OCI-LY1 (cell line): ENCODE measurements at regions not wholly inside any gene's neighbourhood (a gene's known extent, or its start where the extent isn't known, plus 50 kb on each side); places are given as distances from the start of the nearest gene placed in this dataset.

Experiments
- H2AFZ ChIP-seq: fragments of 200-600 bp; sonication (generic), shearing (Covaris generic); 2 replicates; pipeline ENCODE4 v1.6.0; 2014; ENCODE audit warnings: antibody characterized with exemption, mild to moderate bottlenecking, low read length
- H3F3A ChIP-seq: fragments of 200-600 bp; sonication (generic), shearing (Covaris generic); 2 replicates; pipeline ENCODE4 v1.6.0; 2014; ENCODE audit warnings: mild to moderate bottlenecking, antibody characterized with exemption, low read length, moderate library complexity; ENCODE audit not compliant: insufficient read depth
- H3K27ac ChIP-seq: fragments of 200-600 bp; sonication (generic); 2 replicates; pipeline ENCODE4 v1.5.1; 2014; ENCODE audit warnings: low read length, mixed run types, mild to moderate bottlenecking, low read depth; ENCODE audit not compliant: poor library complexity, severe bottlenecking
- H3K27me3 ChIP-seq: fragments of 200-600 bp; sonication (generic); 2 replicates; pipeline ENCODE4 v1.6.0; 2014; ENCODE audit warnings: antibody characterized with exemption, mild to moderate bottlenecking, low read length, moderate library complexity; ENCODE audit not compliant: insufficient read depth
- H3K36me3 ChIP-seq: fragments of 200-600 bp; sonication (generic); 2 replicates; pipeline ENCODE4 v1.6.1; 2014; ENCODE audit warnings: mild to moderate bottlenecking, antibody characterized with exemption, low read length, moderate library complexity, mixed read lengths; ENCODE audit not compliant: insufficient read depth
- H3K4me1 ChIP-seq: fragments of 200-600 bp; sonication (generic); 2 replicates; pipeline ENCODE4 v1.5.1; 2014; ENCODE audit warnings: mild to moderate bottlenecking, low read length, moderate library complexity; ENCODE audit not compliant: insufficient read depth, severe bottlenecking
- H3K4me2 ChIP-seq: fragments of 200-600 bp; sonication (generic), shearing (Covaris generic); 2 replicates; pipeline ENCODE4 v1.6.1; 2014; ENCODE audit warnings: low read length
- H3K4me3 ChIP-seq: fragments of 200-600 bp; sonication (generic); 2 replicates; pipeline ENCODE4 v1.5.1; 2014; ENCODE audit warnings: low read length, low read depth, mild to moderate bottlenecking, mixed read lengths; ENCODE audit not compliant: poor library complexity, severe bottlenecking
- H3K79me2 ChIP-seq: fragments of 200-600 bp; shearing (Covaris generic); 2 replicates; pipeline ENCODE4 v1.6.1; 2016; ENCODE audit warnings: mixed run types, low read length, mixed read lengths; ENCODE audit not compliant: insufficient read depth
- H3K9ac ChIP-seq: fragments of 200-600 bp; sonication (generic), shearing (Covaris generic); 2 replicates; pipeline ENCODE4 v1.6.1; 2014; ENCODE audit warnings: mild to moderate bottlenecking, low read length, mixed read lengths
- H3K9me2 ChIP-seq: fragments of 200-600 bp; sonication (generic), shearing (Covaris generic); 2 replicates; pipeline ENCODE4 v1.6.1; 2014; ENCODE audit warnings: low read depth, mild to moderate bottlenecking, low read length, mixed read lengths
- H3K9me3 ChIP-seq: fragments of 200-600 bp; shearing (Covaris generic); 2 replicates; pipeline ENCODE4 v1.6.1; 2014; ENCODE audit warnings: low read length, mixed read lengths
- H4K20me1 ChIP-seq: fragments of 200-600 bp; sonication (generic), shearing (Covaris generic); 2 replicates; pipeline ENCODE4 v1.6.0; 2016; ENCODE audit warnings: mild to moderate bottlenecking, low read length; ENCODE audit not compliant: insufficient read depth
- CTCF ChIP-seq: fragments of 200-600 bp; sonication (generic), shearing (Covaris generic); IDR thresholded peaks from 2 replicates; pipeline ENCODE4 v1.5.1; 2017; ENCODE audit warnings: mild to moderate bottlenecking, antibody characterized with exemption, low read length, moderate library complexity, mixed read lengths
- EZH2 ChIP-seq: fragments of 200-600 bp; sonication (generic), shearing (Covaris generic); IDR thresholded peaks from 2 replicates; pipeline ENCODE4 v1.8.0; 2017; ENCODE audit warnings: borderline replicate concordance, mixed run types, mild to moderate bottlenecking, antibody characterized with exemption, low read length, moderate library complexity, mixed read lengths

- Histone ChIP-seq H2AFZ (no peak overlapping the region), H3K9ac (no peak overlapping the region), H3K79me2 (no peaks in the 10 kb centered on the region), H3F3A (no peaks in the 10 kb centered on the region), H3K4me1 (no peaks in the 10 kb centered on the region), H3K27me3 (no peaks in the 10 kb centered on the region), H3K4me2 (no peak overlapping the region), H3K4me3 (no peak overlapping the region), H3K27ac (no peak overlapping the region), H3K36me3 (no peaks in the 10 kb centered on the region), H4K20me1 (no peaks in the 10 kb centered on the region), H3K9me2 (no peaks in the 10 kb centered on the region), H3K9me3 (no peaks in the 10 kb centered on the region)
- TF ChIP-seq CTCF = no peak
Measured at GRCh38 chr4:141432000-141432712, 204.2 kb upstream of the IL15 start.

- Histone ChIP-seq H3K9me3 (no peaks in the 10 kb centered on the region), H2AFZ (no peak overlapping the region), H3K4me3 (no peak overlapping the region), H3K27ac (no peak overlapping the region), H4K20me1 (no peaks in the 10 kb centered on the region), H3K9ac (no peak overlapping the region), H3F3A (no peaks in the 10 kb centered on the region), H3K9me2 (no peaks in the 10 kb centered on the region), H3K27me3 (no peaks in the 10 kb centered on the region), H3K4me2 (no peak overlapping the region), H3K4me1 (no peaks in the 10 kb centered on the region), H3K79me2 (no peaks in the 10 kb centered on the region), H3K36me3 (no peaks in the 10 kb centered on the region)
- TF ChIP-seq EZH2 (no peak), CTCF (no peak)
Measured at GRCh38 chr4:141435446-141436225, 200.7 kb upstream of the IL15 start.

- no peak overlapping the region for H3K27ac ChIP-seq
- H3K36me3 ChIP-seq = no peaks in the 10 kb centered on the region
- H3K9me2 ChIP-seq = no peaks in the 10 kb centered on the region
- no peaks in the 10 kb centered on the region for H3F3A ChIP-seq
- TF ChIP-seq CTCF (no peak), EZH2 (no peak)
- H3K27me3 ChIP-seq = no peaks in the 10 kb centered on the region
- no peaks in the 10 kb centered on the region for H3K79me2 ChIP-seq
- H3K4me2 ChIP-seq = no peak overlapping the region
- H3K9me3 ChIP-seq = no peaks in the 10 kb centered on the region
- no peaks in the 10 kb centered on the region for H4K20me1 ChIP-seq
- no peak overlapping the region for H3K4me3 ChIP-seq
- no peaks in the 10 kb centered on the region for H3K4me1 ChIP-seq
- H3K9ac ChIP-seq = no peak overlapping the region
- no peak overlapping the region for H2AFZ ChIP-seq
Measured at GRCh38 chr4:141439223-141439622, 197.2 kb upstream of the IL15 start.
